Prostate gland (tissue), 2 donors: ENCODE measurements at regions not wholly inside any gene's neighbourhood (a gene's known extent, or its start where the extent isn't known, plus 50 kb on each side); places are given as distances from the start of the nearest gene placed in this dataset.

Experiments used
- POLR2A ChIP-seq: fragments of 450-650 bp; IDR thresholded peaks from one replicate; pipeline ENCODE4 v1.6.1; 2016; ENCODE audit warnings: antibody characterized with exemption, mild to moderate bottlenecking
- POLR2AphosphoS5 ChIP-seq: sonication (generic); formaldehyde crosslinking; IDR thresholded peaks from one replicate; pipeline ENCODE4 v1.6.1; 2017; ENCODE audit warnings: antibody characterized with exemption
- TF ChIP-seq, protein P1 (sequence below), 4 experiments: fragments of 200-600 bp in 2 of 4; fragments of 450-650 bp in 2 of 4; sonication (generic) in 2 of 4; IDR thresholded peaks; 1 replicate in 3 of 4; 2 replicates in 1 of 4; pipeline ENCODE4 v1.5.1; 2016 to 2019; ENCODE audit warnings: antibody characterized with exemption in 4 of 4, mild to moderate bottlenecking in 2 of 4, moderate library complexity in 2 of 4

DNA sequence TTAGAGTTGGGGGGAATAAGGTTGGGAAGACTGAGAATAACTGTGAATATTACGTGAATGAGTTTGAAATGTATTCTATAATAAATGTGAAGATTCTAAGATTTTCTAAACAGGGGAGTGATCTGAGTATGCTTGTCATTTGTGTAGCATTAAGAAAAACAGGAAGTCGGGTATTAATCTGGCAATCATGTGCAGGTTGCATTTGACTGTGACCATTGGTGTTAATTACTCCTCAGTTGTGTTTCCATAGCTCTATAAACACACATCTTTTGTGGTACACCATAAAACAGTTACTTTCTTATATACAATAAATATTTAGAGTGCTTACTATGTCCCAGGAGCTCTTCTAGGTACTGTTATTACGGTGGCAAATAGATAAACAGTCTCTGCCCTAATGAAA is 434.4 kb upstream of the PDE3A start:
- TF ChIP-seq, protein P1, sequence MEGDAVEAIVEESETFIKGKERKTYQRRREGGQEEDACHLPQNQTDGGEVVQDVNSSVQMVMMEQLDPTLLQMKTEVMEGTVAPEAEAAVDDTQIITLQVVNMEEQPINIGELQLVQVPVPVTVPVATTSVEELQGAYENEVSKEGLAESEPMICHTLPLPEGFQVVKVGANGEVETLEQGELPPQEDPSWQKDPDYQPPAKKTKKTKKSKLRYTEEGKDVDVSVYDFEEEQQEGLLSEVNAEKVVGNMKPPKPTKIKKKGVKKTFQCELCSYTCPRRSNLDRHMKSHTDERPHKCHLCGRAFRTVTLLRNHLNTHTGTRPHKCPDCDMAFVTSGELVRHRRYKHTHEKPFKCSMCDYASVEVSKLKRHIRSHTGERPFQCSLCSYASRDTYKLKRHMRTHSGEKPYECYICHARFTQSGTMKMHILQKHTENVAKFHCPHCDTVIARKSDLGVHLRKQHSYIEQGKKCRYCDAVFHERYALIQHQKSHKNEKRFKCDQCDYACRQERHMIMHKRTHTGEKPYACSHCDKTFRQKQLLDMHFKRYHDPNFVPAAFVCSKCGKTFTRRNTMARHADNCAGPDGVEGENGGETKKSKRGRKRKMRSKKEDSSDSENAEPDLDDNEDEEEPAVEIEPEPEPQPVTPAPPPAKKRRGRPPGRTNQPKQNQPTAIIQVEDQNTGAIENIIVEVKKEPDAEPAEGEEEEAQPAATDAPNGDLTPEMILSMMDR (IDR thresholded peaks at IDR 0.05) = no peak
- TF ChIP-seq POLR2A (no peak), POLR2AphosphoS5 (no peak)
